GM12878 (cell line): ENCODE measurements at regions not wholly inside any gene's neighbourhood (a gene's known extent, or its start where the extent isn't known, plus 50 kb on each side); places are given as distances from the start of the nearest gene placed in this dataset.

Source experiments
- ATAC-seq: fragments of 200-7000 bp; cut with Tn5 transposase; 3 replicates; pipeline ENCODE4 v1.9.1; 2020; ENCODE audit warnings: mild to moderate bottlenecking, moderate library complexity
- BruUV-seq: library from RNA; stranded (reverse); fragments of 400-500 nt; replicated peaks from 2 replicates; lab custom pipeline; 2021; lab: Mats Ljungman, UMichigan
- CTCF ChIA-PET: fragments of 300-600 bp; sonication (Branson Sonifier 250); formaldehyde crosslinking; extraction: SDS; loops from one replicate; lab custom pipeline; 2021; ENCODE audit warnings: inconsistent platforms; lab: Yijun Ruan, JAX
- POLR2A ChIA-PET: fragments of 350-600 bp; formaldehyde crosslinking; extraction: SDS; loops from one replicate; lab custom pipeline; 2021; ENCODE audit warnings: inconsistent platforms; lab: Charles Lee
- RAD21 ChIA-PET: fragments of 300-600 bp; sonication (Branson Sonifier 250); formaldehyde crosslinking; loops from one replicate; lab custom pipeline; 2023; ENCODE audit warnings: antibody characterized with exemption; ENCODE audit not compliant: unreplicated experiment; lab: Charles Lee
- SMC1A ChIA-PET: fragments of 300-600 bp; sonication (Branson Sonifier 250); formaldehyde crosslinking; loops from one replicate; lab custom pipeline; 2023; ENCODE audit not compliant: unreplicated experiment, uncharacterized antibody; lab: Charles Lee
- DNase-seq: peaks from one replicate; pipeline ENCODE4 v3.0.0-alpha.2; 2011; ENCODE audit warnings: low read depth, low spot score
- FAIRE-seq: peaks from 3 replicates; lab custom pipeline; 2011; peaks lifted over from hg19 to GRCh38; lab: Jason Lieb, UNC
- H2AFZ ChIP-seq: 2 replicates; pipeline ENCODE4 v1.6.0; 2011; ENCODE audit warnings: low read depth, low read length, control low read depth; ENCODE audit not compliant: control insufficient read depth
- H3K27ac ChIP-seq: 2 replicates; pipeline ENCODE4 v1.5.1; 2011; ENCODE audit warnings: control low read depth; ENCODE audit not compliant: control insufficient read depth, insufficient read depth
- H3K27me3 ChIP-seq, 2 experiments: replicated peaks in 1 of 2; 2 replicates each; pipeline versions ENCODE4 v1.6.0 to v1.6.1; 2011; ENCODE audit warnings: low read length in 1 of 2; ENCODE audit not compliant: control insufficient read depth in 2 of 2, insufficient read depth in 2 of 2
- H3K36me3 ChIP-seq, 2 experiments: 2 replicates each; pipeline ENCODE4 v1.5.1; 2011; ENCODE audit warnings: low read length in 1 of 2; ENCODE audit not compliant: control insufficient read depth in 2 of 2, insufficient read depth in 2 of 2
- H3K4me1 ChIP-seq: 2 replicates; pipeline ENCODE4 v1.6.1; 2011; ENCODE audit warnings: mild to moderate bottlenecking, low read length, moderate library complexity, mixed read lengths; ENCODE audit not compliant: control insufficient read depth, insufficient read depth
- H3K4me2 ChIP-seq: 2 replicates; pipeline ENCODE4 v1.6.0; 2011; ENCODE audit warnings: control low read depth; ENCODE audit not compliant: control insufficient read depth, insufficient read depth
- H3K4me3 ChIP-seq: fragments of 200-600 bp; sonication (generic); 2 replicates; pipeline ENCODE4 v1.5.1; 2016
- H3K79me2 ChIP-seq: 2 replicates; pipeline ENCODE4 v1.6.0; 2011; ENCODE audit warnings: low read length; ENCODE audit not compliant: control insufficient read depth, insufficient read depth
- H3K9ac ChIP-seq: 2 replicates; pipeline ENCODE4 v1.8.0; 2011; ENCODE audit warnings: low read length, control low read depth, mixed read lengths; ENCODE audit not compliant: control insufficient read depth, insufficient read depth
- H3K9me3 ChIP-seq: replicated peaks from 3 replicates; pipeline ENCODE4 v1.5.1; 2011; ENCODE audit warnings: mild to moderate bottlenecking, low read length; ENCODE audit not compliant: control insufficient read depth, insufficient read depth
- H4K20me1 ChIP-seq: 2 replicates; pipeline ENCODE4 v1.6.0; 2011; ENCODE audit not compliant: control insufficient read depth, insufficient read depth
- CREB1 ChIP-seq: IDR thresholded peaks from 2 replicates; pipeline ENCODE4 v1.6.1; 2012; ENCODE audit warnings: low read depth, mild to moderate bottlenecking, inconsistent platforms
- EP300 ChIP-seq, 2 experiments: fragments of 150-350 bp in 1 of 2; IDR thresholded peaks; 2 replicates each; pipeline ENCODE4 v1.6.1; 2011 to 2012; ENCODE audit warnings: low read depth in 2 of 2, low read length in 2 of 2, borderline replicate concordance in 1 of 2, improper control_type of control experiment in 1 of 2, inconsistent platforms in 1 of 2; ENCODE audit not compliant: control insufficient read depth in 1 of 2
- ESRRA ChIP-seq: IDR thresholded peaks from 2 replicates; pipeline ENCODE4 v1.6.1; 2012; ENCODE audit warnings: mild to moderate bottlenecking, low read length, improper control_type of control experiment
- FOS ChIP-seq: IDR thresholded peaks from 3 replicates; pipeline ENCODE4 v1.6.1; 2011; ENCODE audit warnings: borderline replicate concordance; ENCODE audit not compliant: insufficient read length; ENCODE audit errors: extremely low read depth
- GABPA ChIP-seq: IDR thresholded peaks from 2 replicates; pipeline ENCODE4 v1.6.1; 2014; ENCODE audit warnings: antibody characterized with exemption, low read depth, mild to moderate bottlenecking, inconsistent platforms
- GATAD2B ChIP-seq: fragments of 450-650 bp; conservative IDR thresholded peaks from 2 replicates; pipeline ENCODE4 v1.6.1; 2017; ENCODE audit warnings: low read depth, mild to moderate bottlenecking, moderate library complexity
- IKZF2 ChIP-seq, 2 experiments: fragments of 450-650 bp; IDR thresholded peaks; 2 replicates each; pipeline ENCODE4 v1.6.1; 2017; ENCODE audit warnings: mild to moderate bottlenecking in 2 of 2, moderate library complexity in 2 of 2
- MXI1 ChIP-seq: fragments of 150-350 bp; IDR thresholded peaks from 2 replicates; pipeline ENCODE4 v1.6.1; 2011; ENCODE audit warnings: low read depth, mild to moderate bottlenecking, inconsistent platforms, low read length, improper control_type of control experiment
- NR2C1 ChIP-seq: fragments of 450-650 bp; IDR thresholded peaks from 2 replicates; pipeline ENCODE4 v1.6.1; 2017; ENCODE audit warnings: antibody characterized with exemption, mild to moderate bottlenecking, moderate library complexity
- POLR2AphosphoS5 ChIP-seq: IDR thresholded peaks from 2 replicates; pipeline ENCODE4 v1.6.1; 2011; ENCODE audit warnings: mild to moderate bottlenecking, low read length, inconsistent platforms
- SMARCA5 ChIP-seq: fragments of 450-650 bp; IDR thresholded peaks from 2 replicates; pipeline ENCODE4 v1.6.1; 2017; ENCODE audit warnings: mild to moderate bottlenecking
- SUPT20H ChIP-seq: IDR thresholded peaks from 2 replicates; pipeline ENCODE4 v1.6.1; 2011; ENCODE audit warnings: low read depth, mild to moderate bottlenecking, low read length, moderate library complexity, borderline replicate concordance; ENCODE audit not compliant: control insufficient read depth
- ZNF207 ChIP-seq: fragments of 450-650 bp; IDR thresholded peaks from 2 replicates; pipeline ENCODE4 v1.6.1; 2014; ENCODE audit warnings: antibody characterized with exemption, mild to moderate bottlenecking, borderline replicate concordance
- WGBS: methylation state at CpG from one replicate; pipeline ENCODE4 v1.1.6; 2016; ENCODE audit warnings: low lambda C conversion rate; ENCODE audit not compliant: insufficient replicate concordance, insufficient coverage; ENCODE audit errors: missing lambda C conversion rate; 5-methylcytosine and 5-hydroxymethylcytosine counted together
- in situ Hi-C: fragments of 300-500 bp; cut with MboI; formaldehyde crosslinking; loops from 9 replicates; pipeline ENCODE4 v1.14.3; 2018; ENCODE audit warnings: mixed read lengths
- intact Hi-C: fragments of 100-400 bp; cut with micrococcal nuclease; formaldehyde crosslinking; loops from one replicate; pipeline ENCODE4 v1.14.2; 2022; ENCODE audit not compliant: unreplicated experiment
- TF ChIP-seq, protein P1 (sequence below): IDR thresholded peaks from 2 replicates; pipeline ENCODE4 v1.6.1; 2012; ENCODE audit warnings: low read depth, low read length, improper control_type of control experiment
- TF ChIP-seq, protein P2 (sequence below): fragments of 450-650 bp; IDR thresholded peaks from 2 replicates; pipeline ENCODE4 v1.6.1; 2017; ENCODE audit warnings: low read depth, mild to moderate bottlenecking, moderate library complexity
- TF ChIP-seq, protein P3 (sequence below): fragments of 450-650 bp; IDR thresholded peaks from 2 replicates; pipeline ENCODE4 v1.6.1; 2016; ENCODE audit warnings: mild to moderate bottlenecking
- TF ChIP-seq, protein P4 (sequence below): fragments of 150-350 bp; IDR thresholded peaks from 2 replicates; pipeline ENCODE4 v1.6.1; 2016; ENCODE audit warnings: low read depth, low read length

DNA sequence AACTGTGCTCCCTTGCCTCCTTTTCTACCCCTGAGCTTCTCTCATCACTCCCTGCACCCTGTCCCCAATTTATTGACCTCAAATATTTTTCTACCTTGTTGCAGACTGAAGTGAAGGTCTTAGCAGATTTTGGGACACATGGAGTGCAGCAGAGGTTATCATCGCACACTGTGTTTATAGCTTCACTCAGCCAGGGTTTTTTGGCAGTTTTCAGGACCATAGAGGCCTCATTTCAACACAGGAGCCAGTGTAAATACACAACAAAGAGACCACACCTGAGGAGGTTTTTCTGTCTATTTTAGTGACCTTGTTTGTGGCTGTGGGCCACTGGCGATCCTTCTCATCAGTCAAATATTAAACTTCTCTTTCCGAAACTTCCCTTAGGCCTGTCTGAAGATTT lies 457.1 kb downstream of the SPRY1 start:
- FAIRE-seq (no peak), ATAC-seq (no peak), DNase-seq (no peak)
- Histone ChIP-seq H2AFZ (no peak overlapping the region), H3K79me2 (no peaks in the 10 kb centered on the region), H3K27ac (no peak overlapping the region), H3K4me2 (no peak overlapping the region), H3K4me3 (no peak overlapping the region), H3K9ac (no peak overlapping the region), H3K4me1 (no peaks in the 10 kb centered on the region), H3K36me3 (no peaks in the 10 kb centered on the region), H3K27me3 (no peaks in the 10 kb centered on the region), H3K9me3 (no peaks in the 10 kb centered on the region), H4K20me1 (no peaks in the 10 kb centered on the region)
- POLR2A ChIA-PET, result no interaction called here
- RAD21 ChIA-PET, result no interaction called here
- intact Hi-C loops (no loop called here), in situ Hi-C loops (no loop called here)
- BruUV-seq, result no TSS peak
- 54% methylated on average over 3 of the region's 3 CpGs for WGBS
- TF ChIP-seq IKZF2 (IDR thresholded peaks at IDR 0.05) (no peak), CREB1 (no peak), SMARCA5 (no peak), POLR2AphosphoS5 (no peak), GABPA (no peak), SUPT20H (no peak), EP300 (IDR thresholded peaks at IDR 0.05; ENCODE audit: borderline replicate concordance in 1 of 2, control insufficient read depth in 1 of 2, low read depth in 2 of 2, low read length in 2 of 2) (no peak), NR2C1 (no peak), GATAD2B (no peak), FOS (no peak), ESRRA (no peak), MXI1 (no peak), ZNF207 (no peak)
- TF ChIP-seq, protein P1, sequence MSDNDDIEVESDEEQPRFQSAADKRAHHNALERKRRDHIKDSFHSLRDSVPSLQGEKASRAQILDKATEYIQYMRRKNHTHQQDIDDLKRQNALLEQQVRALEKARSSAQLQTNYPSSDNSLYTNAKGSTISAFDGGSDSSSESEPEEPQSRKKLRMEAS, result no peak
- TF ChIP-seq, protein P2, sequence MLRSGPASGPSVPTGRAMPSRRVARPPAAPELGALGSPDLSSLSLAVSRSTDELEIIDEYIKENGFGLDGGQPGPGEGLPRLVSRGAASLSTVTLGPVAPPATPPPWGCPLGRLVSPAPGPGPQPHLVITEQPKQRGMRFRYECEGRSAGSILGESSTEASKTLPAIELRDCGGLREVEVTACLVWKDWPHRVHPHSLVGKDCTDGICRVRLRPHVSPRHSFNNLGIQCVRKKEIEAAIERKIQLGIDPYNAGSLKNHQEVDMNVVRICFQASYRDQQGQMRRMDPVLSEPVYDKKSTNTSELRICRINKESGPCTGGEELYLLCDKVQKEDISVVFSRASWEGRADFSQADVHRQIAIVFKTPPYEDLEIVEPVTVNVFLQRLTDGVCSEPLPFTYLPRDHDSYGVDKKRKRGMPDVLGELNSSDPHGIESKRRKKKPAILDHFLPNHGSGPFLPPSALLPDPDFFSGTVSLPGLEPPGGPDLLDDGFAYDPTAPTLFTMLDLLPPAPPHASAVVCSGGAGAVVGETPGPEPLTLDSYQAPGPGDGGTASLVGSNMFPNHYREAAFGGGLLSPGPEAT, result no peak
- TF ChIP-seq, protein P3, sequence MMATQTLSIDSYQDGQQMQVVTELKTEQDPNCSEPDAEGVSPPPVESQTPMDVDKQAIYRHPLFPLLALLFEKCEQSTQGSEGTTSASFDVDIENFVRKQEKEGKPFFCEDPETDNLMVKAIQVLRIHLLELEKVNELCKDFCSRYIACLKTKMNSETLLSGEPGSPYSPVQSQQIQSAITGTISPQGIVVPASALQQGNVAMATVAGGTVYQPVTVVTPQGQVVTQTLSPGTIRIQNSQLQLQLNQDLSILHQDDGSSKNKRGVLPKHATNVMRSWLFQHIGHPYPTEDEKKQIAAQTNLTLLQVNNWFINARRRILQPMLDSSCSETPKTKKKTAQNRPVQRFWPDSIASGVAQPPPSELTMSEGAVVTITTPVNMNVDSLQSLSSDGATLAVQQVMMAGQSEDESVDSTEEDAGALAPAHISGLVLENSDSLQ, result no peak
- TF ChIP-seq, protein P4, sequence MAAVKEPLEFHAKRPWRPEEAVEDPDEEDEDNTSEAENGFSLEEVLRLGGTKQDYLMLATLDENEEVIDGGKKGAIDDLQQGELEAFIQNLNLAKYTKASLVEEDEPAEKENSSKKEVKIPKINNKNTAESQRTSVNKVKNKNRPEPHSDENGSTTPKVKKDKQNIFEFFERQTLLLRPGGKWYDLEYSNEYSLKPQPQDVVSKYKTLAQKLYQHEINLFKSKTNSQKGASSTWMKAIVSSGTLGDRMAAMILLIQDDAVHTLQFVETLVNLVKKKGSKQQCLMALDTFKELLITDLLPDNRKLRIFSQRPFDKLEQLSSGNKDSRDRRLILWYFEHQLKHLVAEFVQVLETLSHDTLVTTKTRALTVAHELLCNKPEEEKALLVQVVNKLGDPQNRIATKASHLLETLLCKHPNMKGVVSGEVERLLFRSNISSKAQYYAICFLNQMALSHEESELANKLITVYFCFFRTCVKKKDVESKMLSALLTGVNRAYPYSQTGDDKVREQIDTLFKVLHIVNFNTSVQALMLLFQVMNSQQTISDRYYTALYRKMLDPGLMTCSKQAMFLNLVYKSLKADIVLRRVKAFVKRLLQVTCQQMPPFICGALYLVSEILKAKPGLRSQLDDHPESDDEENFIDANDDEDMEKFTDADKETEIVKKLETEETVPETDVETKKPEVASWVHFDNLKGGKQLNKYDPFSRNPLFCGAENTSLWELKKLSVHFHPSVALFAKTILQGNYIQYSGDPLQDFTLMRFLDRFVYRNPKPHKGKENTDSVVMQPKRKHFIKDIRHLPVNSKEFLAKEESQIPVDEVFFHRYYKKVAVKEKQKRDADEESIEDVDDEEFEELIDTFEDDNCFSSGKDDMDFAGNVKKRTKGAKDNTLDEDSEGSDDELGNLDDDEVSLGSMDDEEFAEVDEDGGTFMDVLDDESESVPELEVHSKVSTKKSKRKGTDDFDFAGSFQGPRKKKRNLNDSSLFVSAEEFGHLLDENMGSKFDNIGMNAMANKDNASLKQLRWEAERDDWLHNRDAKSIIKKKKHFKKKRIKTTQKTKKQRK, result no peak
- SMC1A ChIA-PET, result no interaction called here
- CTCF ChIA-PET, result no interaction called here
